ENCODE measurements at regions not wholly inside any gene's neighbourhood (a gene's known extent, or its start where the extent isn't known, plus 50 kb on each side); places are given as distances from the start of the nearest gene placed in this dataset.
A peak's percentile ranks its signal among the peaks of the same experiment; 100 is the strongest.
"Not testable (repeated sequence)": the region's sequence is repeated elsewhere in the genome, so short reads cannot be mapped to it uniquely, and the experiment has no call there.

GRCh38 chr4:81724925-81725329 lies 253.2 kb upstream of the RASGEF1B start:
- intact Hi-C loops (cut with micrococcal nuclease) = no loop called here
- ATAC-seq = peak; percentile 92
- peak; percentile 55 for DNase-seq

GRCh38 chr4:81723927-81724587 lies 252.3 kb upstream of the RASGEF1B start:
- ATAC-seq (peak; percentile 69), DNase-seq (no peak)
- intact Hi-C loops (cut with micrococcal nuclease) = no loop called here

- ATAC-seq (no peak), DNase-seq (no peak)
- intact Hi-C loops (cut with micrococcal nuclease) = no loop called here
Measured at GRCh38 chr4:81723019-81723884, 251.5 kb upstream of the RASGEF1B start.

- DNase-seq (no peak), ATAC-seq (no peak)
- intact Hi-C loops (cut with micrococcal nuclease) = no loop called here
Measured at GRCh38 chr4:81722290-81722851, 250.7 kb upstream of the RASGEF1B start.

GRCh38 chr4:81715757-81716156 lies 244.1 kb upstream of the RASGEF1B start:
- ATAC-seq (no peak), DNase-seq (no peak)
- intact Hi-C loops (cut with micrococcal nuclease) = no loop called here

- DNase-seq; intact Hi-C loops (cut with micrococcal nuclease); ATAC-seq: not testable (repeated sequence)
Measured at GRCh38 chr4:81715357-81715756, 243.7 kb upstream of the RASGEF1B start.

- no peak for ATAC-seq
- intact Hi-C loops (cut with micrococcal nuclease) = no loop called here
Measured at GRCh38 chr4:81714291-81714690, 242.6 kb upstream of the RASGEF1B start.

GRCh38 chr4:81712714-81713113 lies 241.0 kb upstream of the RASGEF1B start:
- ATAC-seq (no peak), DNase-seq (no peak)
- intact Hi-C loops (cut with micrococcal nuclease) = no loop called here

More at GRCh38 chr4:81714291-81714690, 242.6 kb upstream of the RASGEF1B start:
- no peak for DNase-seq

- DNase-seq (no peak), ATAC-seq (no peak)
- intact Hi-C loops (cut with micrococcal nuclease) = no loop called here
Measured at GRCh38 chr4:81704461-81704860, 232.8 kb upstream of the RASGEF1B start.

GRCh38 chr4:81700189-81700588 lies 228.5 kb upstream of the RASGEF1B start:
- no peak for ATAC-seq
- DNase-seq = no peak
- intact Hi-C loops (cut with micrococcal nuclease) = no loop called here

GRCh38 chr4:81698538-81699296 lies 227.0 kb upstream of the RASGEF1B start:
- no peak for DNase-seq
- no peak for ATAC-seq
- intact Hi-C loops (cut with micrococcal nuclease) = no loop called here

- DNase-seq = no peak
- intact Hi-C loops (cut with micrococcal nuclease) = no loop called here
- no peak for ATAC-seq
Measured at GRCh38 chr4:81694176-81694913, 222.6 kb upstream of the RASGEF1B start.

GRCh38 chr4:81690871-81691270 lies 219.2 kb upstream of the RASGEF1B start:
- ATAC-seq (no peak), DNase-seq (no peak)
- intact Hi-C loops (cut with micrococcal nuclease) = no loop called here

GRCh38 chr4:81688085-81688484 lies 216.4 kb upstream of the RASGEF1B start:
- no peak for DNase-seq
- no peak for ATAC-seq
- intact Hi-C loops (cut with micrococcal nuclease) = no loop called here

- intact Hi-C loops (cut with micrococcal nuclease) = no loop called here
- ATAC-seq = no peak
- no peak for DNase-seq
Measured at GRCh38 chr4:81687471-81687870, 215.8 kb upstream of the RASGEF1B start.

- intact Hi-C loops (cut with micrococcal nuclease) = no loop called here
- ATAC-seq (peak; percentile 62), DNase-seq (no peak)
Measured at GRCh38 chr4:81685104-81685503, 213.4 kb upstream of the RASGEF1B start.

GRCh38 chr4:81684352-81684751 lies 212.6 kb upstream of the RASGEF1B start:
- intact Hi-C loops (cut with micrococcal nuclease) = no loop called here
- DNase-seq = no peak
- ATAC-seq = no peak

GRCh38 chr4:81682492-81682891 lies 210.8 kb upstream of the RASGEF1B start:
- intact Hi-C loops (cut with micrococcal nuclease) = no loop called here
- no peak for ATAC-seq
- no peak for DNase-seq

GRCh38 chr4:81679315-81679714 lies 207.6 kb upstream of the RASGEF1B start:
- intact Hi-C loops (cut with micrococcal nuclease) = no loop called here
- DNase-seq = no peak
- no peak for ATAC-seq
